Activated naive CD4-positive, alpha-beta T cell treated with anti-CD3 and anti-CD28 coated beads for 36 hours (primary cell): ENCODE measurements at regions not wholly inside any gene's neighbourhood (a gene's known extent, or its start where the extent isn't known, plus 50 kb on each side); places are given as distances from the start of the nearest gene placed in this dataset.

Experiments used
- CTCF ChIA-PET: fragments of 350-600 bp; sonication (Branson Sonifier 250); formaldehyde crosslinking; loops from one replicate; lab custom pipeline; 2021; ENCODE audit warnings: antibody characterized with exemption; lab: Charles Lee
- DNase-seq: peaks from one replicate; pipeline ENCODE4 v3.0.0-alpha.2; 2020
- H3K27ac Mint-ChIP-seq: one replicate; pipeline ENCODE4 v1.8.0; 2021; ENCODE audit warnings: mild to moderate bottlenecking, mixed read lengths
- H3K27me3 Mint-ChIP-seq: one replicate; pipeline ENCODE4 v1.8.0; 2021; ENCODE audit warnings: low read depth, mixed read lengths
- H3K36me3 Mint-ChIP-seq: one replicate; pipeline ENCODE4 v1.8.0; 2021; ENCODE audit warnings: low read depth, mixed read lengths
- H3K4me1 Mint-ChIP-seq: one replicate; pipeline ENCODE4 v1.8.0; 2021; ENCODE audit warnings: low read depth, mixed read lengths
- H3K4me3 Mint-ChIP-seq: one replicate; pipeline ENCODE4 v1.8.0; 2021; ENCODE audit warnings: mild to moderate bottlenecking, moderate library complexity, mixed read lengths
- H3K9me3 Mint-ChIP-seq: one replicate; pipeline ENCODE4 v1.8.0; 2021; ENCODE audit warnings: mixed read lengths
- intact Hi-C: fragments of 100-400 bp; cut with micrococcal nuclease; formaldehyde crosslinking; loops from one replicate; pipeline ENCODE4 v1.15.1; 2023

DNA sequence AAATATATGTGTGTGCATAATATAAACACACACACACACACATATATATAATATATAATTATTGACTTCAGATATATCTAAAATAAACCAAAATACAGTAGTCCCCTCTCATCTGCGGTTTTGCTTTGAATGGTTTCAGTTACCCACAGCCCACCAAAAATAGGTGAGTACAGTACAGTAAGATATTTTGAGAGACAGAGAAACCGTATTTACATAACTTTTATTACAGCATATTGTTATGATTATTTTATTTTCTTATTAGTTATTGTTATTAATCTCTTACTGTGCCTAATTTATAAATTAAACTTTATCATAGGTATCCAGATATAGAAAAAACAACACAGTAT is 564.2 kb downstream of the ACTL7B start:
- intact Hi-C loops, result no loop called here
- no peaks in the 10 kb centered on the region for H3K9me3 Mint-ChIP-seq

DNA sequence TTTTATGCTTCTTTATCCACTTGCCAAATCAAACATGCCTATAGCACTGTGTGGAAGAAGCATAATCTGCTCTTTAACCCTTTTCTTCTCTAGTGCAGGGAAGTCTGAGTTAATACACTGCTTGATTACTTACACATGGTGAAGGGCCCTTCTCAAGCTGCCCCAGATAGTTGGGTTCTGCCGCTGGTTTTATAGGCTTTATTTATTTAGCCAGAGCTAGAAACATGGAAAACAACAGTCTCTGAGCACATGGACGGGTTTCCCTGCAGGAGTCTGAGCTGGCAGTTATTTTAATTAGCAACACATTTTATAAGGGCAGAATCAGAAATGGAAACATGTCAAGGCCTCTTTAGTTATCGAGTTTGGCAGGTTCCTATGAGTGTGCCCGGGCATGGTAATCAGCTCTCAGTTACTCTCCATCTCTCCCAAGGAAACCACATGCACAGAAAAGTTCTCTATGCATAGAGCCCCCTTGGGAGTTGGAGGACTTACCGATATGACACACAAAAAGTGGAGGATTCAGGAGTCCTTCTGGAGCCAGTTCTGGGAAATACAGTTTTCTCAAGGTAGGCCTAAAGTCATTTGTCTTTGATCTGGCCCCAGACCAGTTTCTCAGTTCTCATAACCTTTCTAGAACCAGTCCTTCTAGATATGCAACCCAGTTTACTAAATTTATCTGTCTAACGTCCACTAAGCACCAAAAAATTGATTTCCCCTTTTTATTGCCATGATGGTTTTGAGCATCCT is 564.8 kb downstream of the ACTL7B start:
- H3K4me1 Mint-ChIP-seq, result no peaks in the 10 kb centered on the region
- no peaks in the 10 kb centered on the region for H3K27me3 Mint-ChIP-seq
- no peak overlapping the region for H3K27ac Mint-ChIP-seq
- no peaks in the 10 kb centered on the region for H3K9me3 Mint-ChIP-seq
- intact Hi-C loops, result no loop called here
- CTCF ChIA-PET, result no interaction called here
- no peaks in the 10 kb centered on the region for H3K36me3 Mint-ChIP-seq
- DNase-seq, result no peak
- H3K4me3 Mint-ChIP-seq, result no peak overlapping the region

More for the DNA sequence above, 564.2 kb downstream of the ACTL7B start:
- H3K4me1 Mint-ChIP-seq, result no peaks in the 10 kb centered on the region
- H3K27me3 Mint-ChIP-seq, result no peaks in the 10 kb centered on the region
- H3K36me3 Mint-ChIP-seq, result no peaks in the 10 kb centered on the region
- H3K4me3 Mint-ChIP-seq, result no peak overlapping the region
- DNase-seq, result no peak
- no peak overlapping the region for H3K27ac Mint-ChIP-seq
- CTCF ChIA-PET, result no interaction called here

DNA sequence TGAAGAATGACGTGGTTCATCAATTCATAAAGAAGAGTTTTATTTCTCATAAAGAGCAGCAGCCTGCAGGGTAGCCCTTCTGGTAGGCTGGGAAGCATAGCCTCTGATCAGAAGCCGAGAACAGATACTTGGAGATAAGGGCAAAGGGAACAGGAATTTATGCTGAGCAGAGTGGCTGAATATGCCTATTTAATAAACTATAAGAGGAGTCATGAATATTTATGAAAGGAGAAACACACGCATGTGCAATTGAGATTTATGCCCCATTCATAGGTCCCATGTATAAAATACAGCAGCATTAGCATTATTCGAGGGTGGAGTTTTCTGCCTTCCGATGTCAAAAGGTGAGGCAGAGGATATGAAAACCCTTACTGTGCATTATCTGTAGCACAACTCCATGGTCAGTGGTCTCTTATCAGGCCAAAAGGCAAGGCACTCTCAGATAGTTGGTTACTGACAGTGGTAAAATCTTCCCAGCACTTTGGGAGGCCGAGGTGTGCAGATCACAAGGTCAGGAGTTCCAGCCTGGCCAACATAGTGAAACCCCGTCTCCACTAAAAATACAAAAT is 569.1 kb downstream of the ACTL7B start:
- intact Hi-C loops, result no loop called here
- CTCF ChIA-PET, result no interaction called here
- H3K27ac Mint-ChIP-seq, result no peak overlapping the region
- no peak overlapping the region for H3K4me3 Mint-ChIP-seq
- DNase-seq, result no peak
- H3K9me3 Mint-ChIP-seq, result no peaks in the 10 kb centered on the region
- H3K27me3 Mint-ChIP-seq, result no peaks in the 10 kb centered on the region
- H3K4me1 Mint-ChIP-seq, result no peaks in the 10 kb centered on the region
- no peaks in the 10 kb centered on the region for H3K36me3 Mint-ChIP-seq

DNA sequence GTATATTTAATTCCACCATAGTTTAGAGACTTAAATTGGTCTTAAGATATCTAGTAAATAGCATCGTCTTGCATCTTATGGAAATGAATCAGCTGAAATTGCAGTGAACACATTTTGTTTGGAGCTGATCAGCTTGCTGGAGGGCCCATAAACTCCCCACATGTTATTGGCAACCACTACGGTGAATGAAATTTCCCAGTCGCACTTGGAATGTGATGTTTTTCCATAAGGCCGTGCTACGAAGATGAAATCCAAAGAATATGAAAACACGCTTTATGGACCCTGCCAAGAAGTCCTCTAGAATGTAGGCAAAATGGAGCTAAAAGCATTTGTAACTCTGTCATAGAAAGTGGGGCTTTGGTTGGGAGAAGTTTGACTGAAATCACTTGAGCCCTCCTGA is 572.1 kb downstream of the ACTL7B start:
- no peak overlapping the region for H3K27ac Mint-ChIP-seq
- no peaks in the 10 kb centered on the region for H3K36me3 Mint-ChIP-seq
- H3K4me1 Mint-ChIP-seq, result no peaks in the 10 kb centered on the region
- no peaks in the 10 kb centered on the region for H3K27me3 Mint-ChIP-seq
- intact Hi-C loops, result no loop called here
- CTCF ChIA-PET, result no interaction called here
- peaks cover 2% of the 10 kb centered on the region for H3K9me3 Mint-ChIP-seq
- DNase-seq, result no peak
- H3K4me3 Mint-ChIP-seq, result no peak overlapping the region

DNA sequence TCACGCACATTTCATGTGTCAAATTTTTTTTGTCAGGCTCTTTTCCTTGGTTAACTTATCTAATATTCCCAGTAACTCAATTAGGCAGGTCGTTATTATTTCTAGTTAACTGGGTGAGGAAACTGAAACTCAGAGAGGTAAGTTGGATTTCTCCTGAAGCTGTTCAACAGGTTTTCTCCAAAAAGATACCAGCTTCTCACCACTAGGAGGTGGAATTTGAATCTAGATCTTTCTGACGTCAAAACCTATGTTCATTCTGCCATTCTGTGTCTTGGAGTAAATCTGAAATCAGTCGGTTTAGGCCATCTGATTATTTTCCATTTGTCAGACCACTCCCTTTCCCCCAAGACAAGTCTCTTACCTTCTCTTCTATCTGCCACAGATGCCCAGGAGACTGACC is 572.9 kb downstream of the ACTL7B start:
- no peak for DNase-seq
- no peaks in the 10 kb centered on the region for H3K4me1 Mint-ChIP-seq
- H3K27ac Mint-ChIP-seq, result no peak overlapping the region
- no peak overlapping the region for H3K4me3 Mint-ChIP-seq
- CTCF ChIA-PET, result interaction anchor here (0.6 kb wide), 1 partner anchor 705 kb away, joined by 4 read pairs; no protein-coding TSS in a partner anchor
- intact Hi-C loops, result no loop called here
- no peaks in the 10 kb centered on the region for H3K36me3 Mint-ChIP-seq
- no peaks in the 10 kb centered on the region for H3K27me3 Mint-ChIP-seq
- peaks cover 2% of the 10 kb centered on the region for H3K9me3 Mint-ChIP-seq

DNA sequence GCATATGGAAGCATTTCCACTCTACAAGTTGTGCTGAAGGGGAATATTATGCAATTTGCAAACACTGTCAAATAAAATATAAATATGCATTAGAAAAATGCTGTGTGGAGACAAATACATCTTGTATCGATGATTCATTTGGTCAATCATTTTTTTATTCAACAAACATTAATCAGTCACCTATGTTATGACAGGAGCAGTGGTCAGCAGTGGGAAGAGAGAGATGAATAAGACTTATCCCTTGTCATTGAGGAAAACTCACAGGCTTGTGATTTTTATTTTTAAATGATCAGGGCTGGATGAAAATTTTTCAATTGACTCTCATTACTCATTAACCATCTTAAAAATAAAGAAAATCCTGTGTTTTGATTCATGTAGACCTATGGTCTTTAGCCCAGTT is 574.1 kb downstream of the ACTL7B start:
- CTCF ChIA-PET, result no interaction called here
- H3K9me3 Mint-ChIP-seq, result peaks cover 2% of the 10 kb centered on the region
- no peak overlapping the region for H3K27ac Mint-ChIP-seq
- DNase-seq, result no peak
- no peaks in the 10 kb centered on the region for H3K27me3 Mint-ChIP-seq
- H3K36me3 Mint-ChIP-seq, result no peaks in the 10 kb centered on the region
- H3K4me3 Mint-ChIP-seq, result no peak overlapping the region
- intact Hi-C loops, result no loop called here
- H3K4me1 Mint-ChIP-seq, result no peaks in the 10 kb centered on the region

DNA sequence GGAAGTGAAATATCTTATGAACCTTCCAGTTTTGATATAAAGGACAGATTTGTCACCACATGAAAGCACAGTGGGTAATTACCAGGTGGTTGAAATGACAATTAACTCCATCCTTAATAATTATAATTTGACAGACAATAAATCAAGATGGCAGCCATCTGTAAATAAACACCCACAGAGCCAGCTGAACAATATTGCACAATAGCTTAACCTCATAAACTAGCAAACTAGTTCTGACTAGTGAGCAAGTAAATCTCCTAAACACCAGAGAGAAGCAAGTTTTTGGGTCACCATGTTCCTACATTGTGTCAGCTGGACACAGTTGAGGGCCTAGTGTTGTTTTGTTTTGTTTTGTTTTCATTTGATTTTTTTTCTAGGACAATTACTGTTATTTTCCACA is 577.4 kb downstream of the ACTL7B start:
- no peak for DNase-seq
- Mint-ChIP-seq H3K4me1 (no peaks in the 10 kb centered on the region), H3K27me3 (no peaks in the 10 kb centered on the region), H3K4me3 (no peak overlapping the region), H3K36me3 (no peaks in the 10 kb centered on the region), H3K27ac (no peak overlapping the region), H3K9me3 (peaks cover 5% of the 10 kb centered on the region)
- intact Hi-C loops, result no loop called here
- CTCF ChIA-PET, result interaction anchor here (0.6 kb wide), 1 partner anchor 320 kb away, joined by 6 read pairs; no protein-coding TSS in a partner anchor

DNA sequence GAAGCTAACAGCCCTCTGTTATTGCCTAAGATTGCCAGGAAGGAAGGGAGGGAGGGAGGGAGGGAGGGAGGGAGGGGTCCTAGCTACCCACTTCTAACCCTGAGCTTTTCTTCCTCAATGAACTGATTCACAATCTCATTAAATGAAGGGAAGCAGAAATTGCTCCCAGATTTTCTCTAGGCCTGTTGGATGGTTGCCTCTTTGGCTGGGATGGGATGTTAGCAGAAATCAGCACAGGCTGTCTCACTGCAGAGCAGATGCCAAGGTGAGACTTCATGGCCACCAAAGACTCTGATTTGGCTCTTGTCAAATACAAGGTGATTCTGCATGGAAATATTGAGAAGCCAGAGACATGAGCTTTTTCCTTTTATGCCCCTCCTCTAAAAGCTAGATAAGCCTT is 578.6 kb downstream of the ACTL7B start:
- intact Hi-C loops, result no loop called here
- CTCF ChIA-PET, result no interaction called here
- Mint-ChIP-seq H3K36me3 (no peaks in the 10 kb centered on the region), H3K4me3 (no peak overlapping the region), H3K27me3 (no peaks in the 10 kb centered on the region), H3K27ac (no peak overlapping the region), H3K9me3 (peaks cover 5% of the 10 kb centered on the region), H3K4me1 (no peaks in the 10 kb centered on the region)
- no peak for DNase-seq

DNA sequence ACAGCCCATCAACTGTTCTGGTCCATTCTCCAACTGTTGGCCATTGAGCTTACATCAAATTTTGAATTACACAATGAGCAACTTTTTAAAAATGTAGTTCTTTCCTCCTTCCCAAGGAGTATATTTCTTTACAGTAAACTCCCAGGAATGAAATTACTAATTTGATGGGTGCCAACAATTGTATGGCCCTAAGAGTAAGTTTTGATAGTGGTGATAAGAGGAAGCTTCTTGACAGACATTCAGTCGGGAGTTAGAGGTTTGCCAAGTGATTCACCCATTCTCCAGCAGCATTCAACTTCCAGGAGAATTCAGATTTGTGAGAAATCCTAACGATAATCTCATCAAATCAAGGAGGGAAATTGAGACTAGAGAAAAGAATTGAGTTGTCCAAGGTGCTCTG is 579.9 kb downstream of the ACTL7B start:
- intact Hi-C loops, result no loop called here
- CTCF ChIA-PET, result no interaction called here
- peaks cover 5% of the 10 kb centered on the region for H3K9me3 Mint-ChIP-seq

DNA sequence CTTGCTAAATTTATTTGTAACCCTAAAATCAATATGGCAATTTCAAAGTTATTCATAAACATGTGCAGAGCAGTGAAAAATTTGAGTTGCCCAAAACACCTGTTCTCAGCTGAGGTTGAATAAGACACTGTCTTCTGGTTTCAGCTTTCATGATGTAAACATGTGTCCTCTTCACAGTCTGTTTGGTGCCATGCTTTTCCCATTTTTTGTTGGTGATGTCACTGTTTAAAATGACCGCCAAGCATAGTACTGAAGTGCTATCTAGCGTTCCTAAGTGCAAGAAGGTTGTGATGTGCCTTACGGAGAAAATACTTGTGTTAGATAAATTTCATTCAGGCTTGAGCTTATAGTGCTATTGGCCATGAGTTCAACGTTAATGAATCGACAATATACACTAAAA is 580.8 kb downstream of the ACTL7B start:
- CTCF ChIA-PET, result no interaction called here
- intact Hi-C loops, result no loop called here

More for the DNA sequence above, 579.9 kb downstream of the ACTL7B start:
- no peak overlapping the region for H3K4me3 Mint-ChIP-seq
- no peaks in the 10 kb centered on the region for H3K27me3 Mint-ChIP-seq
- H3K27ac Mint-ChIP-seq, result no peak overlapping the region
- no peaks in the 10 kb centered on the region for H3K4me1 Mint-ChIP-seq
- no peak for DNase-seq
- H3K36me3 Mint-ChIP-seq, result no peaks in the 10 kb centered on the region

DNA sequence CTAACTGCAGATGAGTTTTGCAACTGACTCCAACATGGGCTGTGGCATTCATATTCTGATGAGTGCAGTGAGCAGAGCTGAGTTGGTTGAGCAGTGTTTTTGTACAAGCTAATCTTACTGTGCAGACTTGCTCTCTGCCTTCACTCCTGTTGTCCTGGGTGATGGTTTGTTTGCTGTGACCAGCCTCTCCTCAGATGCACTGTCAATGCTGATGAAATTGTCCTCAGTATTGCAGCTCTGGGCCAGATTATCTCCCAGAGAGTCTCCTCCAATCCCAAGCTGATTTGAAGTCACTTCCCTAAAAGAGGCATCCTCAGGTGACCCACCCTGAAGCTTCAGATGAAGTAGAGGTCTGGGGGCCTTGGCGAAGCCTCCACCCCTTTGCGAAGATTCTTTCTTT is 581.8 kb downstream of the ACTL7B start:
- Mint-ChIP-seq H3K4me1 (no peaks in the 10 kb centered on the region), H3K27me3 (peaks cover 2% of the 10 kb centered on the region), H3K4me3 (no peak overlapping the region), H3K9me3 (peaks cover 3% of the 10 kb centered on the region), H3K36me3 (no peaks in the 10 kb centered on the region), H3K27ac (no peak overlapping the region)
- intact Hi-C loops, result no loop called here
- CTCF ChIA-PET, result no interaction called here
- no peak for DNase-seq

More for the DNA sequence above, 580.8 kb downstream of the ACTL7B start:
- Mint-ChIP-seq H3K27ac (no peak overlapping the region), H3K36me3 (no peaks in the 10 kb centered on the region), H3K9me3 (peaks cover 5% of the 10 kb centered on the region), H3K27me3 (no peaks in the 10 kb centered on the region), H3K4me1 (no peaks in the 10 kb centered on the region), H3K4me3 (no peak overlapping the region)
- no peak for DNase-seq

DNA sequence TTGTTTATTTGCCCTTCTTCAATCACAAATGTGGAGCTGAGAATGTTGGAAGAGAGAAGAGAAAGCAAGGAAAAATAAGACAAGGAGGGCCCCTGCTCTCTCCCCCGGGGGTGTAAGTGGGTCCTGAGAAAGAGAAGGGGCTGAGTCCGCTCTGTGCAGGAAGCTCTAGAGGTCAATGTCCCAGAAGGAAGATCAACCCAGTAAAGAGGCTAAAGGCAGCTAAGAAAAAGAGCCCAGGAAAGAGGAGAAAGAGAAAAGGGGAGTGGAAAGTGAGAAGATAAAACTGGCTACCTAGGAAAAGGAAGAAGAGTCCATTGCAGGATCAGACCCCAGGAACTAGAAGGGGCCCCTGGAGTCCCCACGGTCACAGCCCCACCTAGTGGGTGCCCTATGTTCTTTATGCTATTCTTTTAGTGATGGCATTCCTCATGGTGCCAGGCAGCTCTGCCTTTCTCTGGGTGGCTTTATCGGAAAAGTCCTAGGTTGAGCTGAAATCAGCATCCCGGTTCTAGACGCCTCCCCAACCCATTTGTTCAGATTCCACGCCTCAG is 583.4 kb downstream of the ACTL7B start:
- CTCF ChIA-PET, result no interaction called here
- Mint-ChIP-seq H3K9me3 (peaks cover 3% of the 10 kb centered on the region), H3K4me1 (no peaks in the 10 kb centered on the region), H3K27ac (no peak overlapping the region), H3K27me3 (peaks cover 2% of the 10 kb centered on the region), H3K36me3 (no peaks in the 10 kb centered on the region), H3K4me3 (no peak overlapping the region)
- no peak for DNase-seq
- intact Hi-C loops, result no loop called here
